CD14-positive monocyte (primary cell): ENCODE measurements at regions not wholly inside any gene's neighbourhood (a gene's known extent, or its start where the extent isn't known, plus 50 kb on each side); places are given as distances from the start of the nearest gene placed in this dataset. TPM values are rescaled to one million over a fixed set of nuclear protein-coding genes. Genes with fewer than 3 reads are reported as not detected.

Source experiments
- DNase-seq, 3 donors: peaks; one replicate each; pipeline ENCODE4 v3.0.0-alpha.2; 2011 to 2022
- H2AFZ ChIP-seq: 2 replicates; pipeline ENCODE4 v1.6.0; 2012; ENCODE audit warnings: mild to moderate bottlenecking, low read depth, low read length, inconsistent platforms; ENCODE audit not compliant: insufficient read depth, poor library complexity, severe bottlenecking
- H3K27ac ChIP-seq, 2 donors: 1 replicate in 1 of 2; 2 replicates in 1 of 2; pipeline ENCODE4 v1.5.1; 2012 to 2013; ENCODE audit warnings: low read length in 2 of 2, control low read depth in 1 of 2, inconsistent platforms in 1 of 2, low read depth in 1 of 2, mild to moderate bottlenecking in 1 of 2
- H3K27me3 ChIP-seq, 2 donors: one replicate each; pipeline versions ENCODE4 v1.6.0 to v1.6.1; 2011 to 2013; ENCODE audit warnings: low read length in 2 of 2; ENCODE audit not compliant: control insufficient read depth in 2 of 2, insufficient read depth in 2 of 2
- H3K36me3 ChIP-seq, 2 donors: replicated peaks in 1 of 2; 1 replicate in 1 of 2; 2 replicates in 1 of 2; pipeline versions ENCODE4 v1.5.1 to v1.6.1; 2012 to 2013; ENCODE audit warnings: low read length in 2 of 2, control low read depth in 1 of 2, inconsistent platforms in 1 of 2, mild to moderate bottlenecking in 1 of 2; ENCODE audit not compliant: insufficient read depth in 2 of 2, control insufficient read depth in 1 of 2
- H3K4me1 ChIP-seq, 2 donors: 1 replicate in 1 of 2; 2 replicates in 1 of 2; pipeline versions ENCODE4 v1.5.1 to v1.6.1; 2012 to 2013; ENCODE audit warnings: low read length in 2 of 2, control low read depth in 1 of 2, inconsistent platforms in 1 of 2, mild to moderate bottlenecking in 1 of 2, moderate library complexity in 1 of 2; ENCODE audit not compliant: insufficient read depth in 2 of 2, control insufficient read depth in 1 of 2
- H3K4me2 ChIP-seq: replicated peaks from 2 replicates; pipeline ENCODE3; 2012; ENCODE audit warnings: low read length, moderate library complexity, mild to moderate bottlenecking; ENCODE audit not compliant: poor library complexity, severe bottlenecking; ENCODE audit errors: extremely low read depth
- H3K4me3 ChIP-seq, 3 experiments: fragments of 200-600 bp in 1 of 3; sonication (generic) in 1 of 3; replicated peaks in 1 of 3; 1 replicate in 2 of 3; 2 replicates in 1 of 3; pipeline ENCODE4 v1.5.1; 2011 to 2013; ENCODE audit warnings: low read length in 3 of 3, mild to moderate bottlenecking in 3 of 3, control low read depth in 2 of 3, low read depth in 2 of 3, inconsistent platforms in 1 of 3, moderate library complexity in 1 of 3
- H3K79me2 ChIP-seq: 2 replicates; pipeline ENCODE4 v1.6.0; 2012; ENCODE audit warnings: mild to moderate bottlenecking, control low read depth, inconsistent platforms, low read length, moderate library complexity; ENCODE audit not compliant: insufficient read depth
- H3K9ac ChIP-seq: 2 replicates; pipeline ENCODE4 v1.6.0; 2017; ENCODE audit warnings: low read length, mild to moderate bottlenecking; ENCODE audit not compliant: insufficient read depth, poor library complexity, severe bottlenecking
- H3K9me3 ChIP-seq, 2 donors: replicated peaks in 1 of 2; 1 replicate in 1 of 2; 2 replicates in 1 of 2; pipeline versions ENCODE4 v1.5.1 to v1.6.1; 2012 to 2013; ENCODE audit warnings: low read length in 2 of 2, control low read depth in 1 of 2; ENCODE audit not compliant: control insufficient read depth in 1 of 2, insufficient read depth in 1 of 2
- H4K20me1 ChIP-seq: 2 replicates; pipeline ENCODE4 v1.6.0; 2012; ENCODE audit warnings: mild to moderate bottlenecking, low read length, control low read depth, moderate library complexity; ENCODE audit not compliant: insufficient read depth
- H3K27ac Mint-ChIP-seq, 7 donors: one replicate each; pipeline ENCODE4 v1.8.0; 2020; ENCODE audit warnings: mild to moderate bottlenecking in 7 of 7, mixed read lengths in 7 of 7, moderate library complexity in 6 of 7, inconsistent platforms in 2 of 7
- H3K27me3 Mint-ChIP-seq, 3 donors: one replicate each; pipeline ENCODE4 v1.8.0; 2021 to 2022; ENCODE audit warnings: low read depth in 3 of 3, mild to moderate bottlenecking in 3 of 3, mixed read lengths in 3 of 3, moderate library complexity in 3 of 3, inconsistent platforms in 1 of 3
- H3K36me3 Mint-ChIP-seq, 2 donors: one replicate each; pipeline ENCODE4 v1.8.0; 2020; ENCODE audit warnings: mixed read lengths in 2 of 2, inconsistent platforms in 1 of 2, mild to moderate bottlenecking in 1 of 2
- H3K4me1 Mint-ChIP-seq: one replicate; pipeline ENCODE4 v1.8.0; 2020; ENCODE audit warnings: mild to moderate bottlenecking, mixed read lengths
- H3K4me3 Mint-ChIP-seq, 2 donors: one replicate each; pipeline ENCODE4 v1.8.0; 2020; ENCODE audit warnings: mild to moderate bottlenecking in 2 of 2, mixed read lengths in 2 of 2, moderate library complexity in 1 of 2
- H3K9me3 Mint-ChIP-seq, 7 donors: one replicate each; pipeline ENCODE4 v1.8.0; 2020 to 2022; ENCODE audit warnings: mixed read lengths in 7 of 7, mild to moderate bottlenecking in 6 of 7, moderate library complexity in 6 of 7, inconsistent platforms in 2 of 7
- CTCF ChIP-seq: fragments of 200-600 bp; IDR thresholded peaks from one replicate; pipeline ENCODE4 v1.8.0; 2022; ENCODE audit warnings: antibody characterized with exemption, mild to moderate bottlenecking
- WGBS: methylation state at CpG from one replicate; pipeline ENCODE4 v1.1.5; 2013; ENCODE audit warnings: missing lambda C conversion rate; ENCODE audit not compliant: insufficient coverage; 5-methylcytosine and 5-hydroxymethylcytosine counted together
- intact Hi-C, 2 donors: fragments of 100-400 bp; cut with micrococcal nuclease; formaldehyde crosslinking; loops; one replicate each; pipeline versions ENCODE4 v1.15.0 to v1.15.1; 2023
- small RNA-seq: library from RNA; depleted of rRNA; stranded (forward); fragments of <200 nt; gene quantifications from one replicate; pipeline ENCODE3, GENCODE V24; 2012; ENCODE audit warnings: low read depth; ENCODE audit not compliant: insufficient read length

- no peak overlapping the region for H3K9ac ChIP-seq
- H3K9me3 ChIP-seq = no peaks in the 10 kb centered on the region
- DNase-seq = no peak
- H3K27me3 ChIP-seq = no peaks in the 10 kb centered on the region
- Mint-ChIP-seq H3K4me1 (peaks cover 4% of the 10 kb centered on the region), H3K27ac (no peak overlapping the region), H3K27me3 (peaks cover 0 to 5% (median 2%) of the 10 kb centered on the region in 3 donors), H3K4me3 (no peak overlapping the region), H3K9me3 (peaks cover 0 to 4% (median 2%) of the 10 kb centered on the region in 7 donors), H3K36me3 (no peaks in the 10 kb centered on the region)
- intact Hi-C loops = no loop called here
- H2AFZ ChIP-seq = no peak overlapping the region
- no peak overlapping the region for H3K27ac ChIP-seq
- no CpG with 5 or more reads among the region's 4 CpGs for WGBS
- no peak for TF ChIP-seq CTCF
- no peaks in the 10 kb centered on the region for H3K79me2 ChIP-seq
- H3K4me2 ChIP-seq = no peak overlapping the region
- no peak overlapping the region for H3K4me3 ChIP-seq
- peaks cover 0 to 4% of the 10 kb centered on the region in 2 donors for H3K4me1 ChIP-seq
- H4K20me1 ChIP-seq = no peaks in the 10 kb centered on the region
- H3K36me3 ChIP-seq = no peaks in the 10 kb centered on the region
Measured at GRCh38 chr16:58789351-58789750, 55.2 kb upstream of the GOT2 start.

Small RNA genes in the stretch of these regions (small RNA-seq; reads per million reads assigned to genes)
- gene AC018554.2 (not detected), gene AC092121.1 (not detected), gene RF00017 (not detected), gene RNU4-58P (not detected), gene RPS27P27 (not detected)
